HL-60 (cell line): ENCODE measurements at regions not wholly inside any gene's neighbourhood (a gene's known extent, or its start where the extent isn't known, plus 50 kb on each side); places are given as distances from the start of the nearest gene placed in this dataset.

Experiments used
- GABPA ChIP-seq: IDR thresholded peaks from 2 replicates; pipeline ENCODE4 v1.6.1; 2012; ENCODE audit warnings: low read depth
- TF ChIP-seq, protein P1 (sequence below): IDR thresholded peaks from one replicate; pipeline ENCODE4 v1.5.1; 2011; ENCODE audit warnings: low read length, control low read depth, inconsistent platforms; ENCODE audit not compliant: insufficient read depth

DNA sequence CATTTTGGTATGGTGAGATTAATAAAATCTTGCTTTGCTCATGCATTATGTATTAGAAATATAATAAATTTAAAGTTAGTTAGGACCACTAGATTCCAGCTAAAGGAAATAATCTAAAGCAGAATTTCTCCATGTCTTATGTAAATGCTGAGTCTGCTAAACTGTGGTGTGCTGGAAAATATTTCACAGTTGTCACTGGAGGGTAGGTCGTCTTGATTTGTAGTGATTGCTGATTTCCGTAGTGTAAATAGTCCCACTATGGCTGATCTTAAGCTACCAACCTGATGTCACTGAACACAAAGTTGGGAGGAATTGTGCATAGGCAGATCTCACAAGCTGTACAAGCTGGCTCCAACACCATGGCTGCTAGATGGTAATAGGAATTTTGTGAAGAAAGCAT is 133.4 kb upstream of the NR3C2 start:
- TF ChIP-seq, protein P1, sequence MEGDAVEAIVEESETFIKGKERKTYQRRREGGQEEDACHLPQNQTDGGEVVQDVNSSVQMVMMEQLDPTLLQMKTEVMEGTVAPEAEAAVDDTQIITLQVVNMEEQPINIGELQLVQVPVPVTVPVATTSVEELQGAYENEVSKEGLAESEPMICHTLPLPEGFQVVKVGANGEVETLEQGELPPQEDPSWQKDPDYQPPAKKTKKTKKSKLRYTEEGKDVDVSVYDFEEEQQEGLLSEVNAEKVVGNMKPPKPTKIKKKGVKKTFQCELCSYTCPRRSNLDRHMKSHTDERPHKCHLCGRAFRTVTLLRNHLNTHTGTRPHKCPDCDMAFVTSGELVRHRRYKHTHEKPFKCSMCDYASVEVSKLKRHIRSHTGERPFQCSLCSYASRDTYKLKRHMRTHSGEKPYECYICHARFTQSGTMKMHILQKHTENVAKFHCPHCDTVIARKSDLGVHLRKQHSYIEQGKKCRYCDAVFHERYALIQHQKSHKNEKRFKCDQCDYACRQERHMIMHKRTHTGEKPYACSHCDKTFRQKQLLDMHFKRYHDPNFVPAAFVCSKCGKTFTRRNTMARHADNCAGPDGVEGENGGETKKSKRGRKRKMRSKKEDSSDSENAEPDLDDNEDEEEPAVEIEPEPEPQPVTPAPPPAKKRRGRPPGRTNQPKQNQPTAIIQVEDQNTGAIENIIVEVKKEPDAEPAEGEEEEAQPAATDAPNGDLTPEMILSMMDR: no peak
- TF ChIP-seq GABPA: no peak
